ENCODE measurements at regions not wholly inside any gene's neighbourhood (a gene's known extent, or its start where the extent isn't known, plus 50 kb on each side); places are given as distances from the start of the nearest gene placed in this dataset.

DNA sequence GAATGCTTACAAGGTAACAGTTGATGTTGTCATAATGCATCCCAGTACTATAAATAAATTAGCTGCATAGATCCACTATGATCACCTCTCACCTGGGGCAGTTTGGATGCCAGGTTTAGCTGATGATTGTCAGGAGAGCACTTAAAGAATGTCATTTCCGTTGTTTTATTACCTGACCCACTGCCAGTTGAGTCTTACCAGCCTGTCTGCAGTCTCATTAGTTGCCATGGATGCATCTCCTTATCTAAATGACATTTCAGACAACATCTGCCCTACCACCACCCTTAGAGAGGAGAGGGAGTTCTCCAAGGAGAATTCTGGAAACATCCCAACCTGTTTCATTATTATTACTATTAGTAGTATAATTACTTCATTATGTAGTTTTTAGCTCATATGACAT is 339.1 kb upstream of the API5 start:
- no peak for TF ChIP-seq CTCF (conservative IDR thresholded peaks at IDR 0.05 in 1 of 2, IDR thresholded peaks at IDR 0.05 in 1 of 2; ENCODE audit: low read depth in 1 of 2, low read length in 2 of 2)
- no peak for TF ChIP-seq EZH2 (IDR thresholded peaks at IDR 0.05; ENCODE audit: low read length, missing control alignments)
